ENCODE measurements at regions not wholly inside any gene's neighbourhood (a gene's known extent, or its start where the extent isn't known, plus 50 kb on each side); places are given as distances from the start of the nearest gene placed in this dataset.

DNA sequence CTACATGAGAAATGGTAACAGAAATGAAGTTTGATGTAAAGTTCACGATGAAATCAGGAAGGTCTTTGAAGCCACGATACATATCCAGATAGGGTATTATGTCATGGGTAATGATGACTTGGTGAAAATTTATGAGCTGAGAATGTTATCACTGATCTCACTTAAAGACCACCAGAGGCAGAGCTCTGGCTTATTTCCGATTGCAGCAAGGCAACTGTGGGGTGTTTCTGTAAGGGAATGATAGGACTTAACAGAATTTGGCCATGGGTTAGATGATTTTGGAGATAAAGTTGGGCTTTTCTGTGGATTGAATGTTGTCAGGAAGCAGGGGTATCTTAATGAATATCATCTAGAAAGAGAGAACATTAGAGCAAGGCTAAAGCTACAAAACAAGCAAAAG is 508.4 kb downstream of the HDGFL1 start:
- TF ChIP-seq, protein P1, sequence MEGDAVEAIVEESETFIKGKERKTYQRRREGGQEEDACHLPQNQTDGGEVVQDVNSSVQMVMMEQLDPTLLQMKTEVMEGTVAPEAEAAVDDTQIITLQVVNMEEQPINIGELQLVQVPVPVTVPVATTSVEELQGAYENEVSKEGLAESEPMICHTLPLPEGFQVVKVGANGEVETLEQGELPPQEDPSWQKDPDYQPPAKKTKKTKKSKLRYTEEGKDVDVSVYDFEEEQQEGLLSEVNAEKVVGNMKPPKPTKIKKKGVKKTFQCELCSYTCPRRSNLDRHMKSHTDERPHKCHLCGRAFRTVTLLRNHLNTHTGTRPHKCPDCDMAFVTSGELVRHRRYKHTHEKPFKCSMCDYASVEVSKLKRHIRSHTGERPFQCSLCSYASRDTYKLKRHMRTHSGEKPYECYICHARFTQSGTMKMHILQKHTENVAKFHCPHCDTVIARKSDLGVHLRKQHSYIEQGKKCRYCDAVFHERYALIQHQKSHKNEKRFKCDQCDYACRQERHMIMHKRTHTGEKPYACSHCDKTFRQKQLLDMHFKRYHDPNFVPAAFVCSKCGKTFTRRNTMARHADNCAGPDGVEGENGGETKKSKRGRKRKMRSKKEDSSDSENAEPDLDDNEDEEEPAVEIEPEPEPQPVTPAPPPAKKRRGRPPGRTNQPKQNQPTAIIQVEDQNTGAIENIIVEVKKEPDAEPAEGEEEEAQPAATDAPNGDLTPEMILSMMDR (IDR thresholded peaks at IDR 0.05) = no peak
- TF ChIP-seq POLR2A (IDR thresholded peaks at IDR 0.05) = no peak
